Neural cell (in vitro differentiated cells): ENCODE measurements at regions not wholly inside any gene's neighbourhood (a gene's known extent, or its start where the extent isn't known, plus 50 kb on each side); places are given as distances from the start of the nearest gene placed in this dataset.

ENCODE experiments used
- H2AFZ ChIP-seq: fragments of 200-600, 300-800 bp; sonication (generic), shearing (Covaris generic); 2 replicates; pipeline ENCODE4 v1.6.0; 2014; ENCODE audit warnings: low read depth, mild to moderate bottlenecking, antibody characterized with exemption, low read length, moderate library complexity
- H3F3A ChIP-seq: fragments of 200-600 bp; shearing (Covaris generic); 2 replicates; pipeline ENCODE4 v1.6.1; 2016; ENCODE audit warnings: mild to moderate bottlenecking, moderate library complexity, mixed read lengths, antibody characterized with exemption, low read length; ENCODE audit not compliant: insufficient read depth, poor library complexity, severe bottlenecking
- H3K27ac ChIP-seq: fragments of 200-600, 300-800 bp; sonication (generic), shearing (Covaris generic); 2 replicates; pipeline ENCODE4 v1.5.1; 2014; ENCODE audit warnings: mild to moderate bottlenecking, low read length, moderate library complexity
- H3K27me3 ChIP-seq: fragments of 300-800, 200-600 bp; sonication (generic), shearing (Covaris generic); 2 replicates; pipeline ENCODE4 v1.6.0; 2014; ENCODE audit warnings: mild to moderate bottlenecking, low read depth, low read length, moderate library complexity; ENCODE audit not compliant: insufficient read depth
- H3K36me3 ChIP-seq: fragments of 300-800, 200-600 bp; sonication (generic), shearing (Covaris generic); 2 replicates; pipeline ENCODE4 v1.5.1; 2014; ENCODE audit warnings: mild to moderate bottlenecking, antibody characterized with exemption, low read length, moderate library complexity; ENCODE audit not compliant: insufficient read depth
- H3K4me2 ChIP-seq: fragments of 300-800, 200-600 bp; sonication (generic), shearing (Covaris generic); 2 replicates; pipeline ENCODE4 v1.6.0; 2014; ENCODE audit warnings: mild to moderate bottlenecking, low read length
- H3K4me3 ChIP-seq: fragments of 300-800, 200-600 bp; sonication (generic), shearing (Covaris generic); 2 replicates; pipeline ENCODE4 v1.5.1; 2014; ENCODE audit warnings: mild to moderate bottlenecking, low read length, moderate library complexity
- H3K79me2 ChIP-seq: fragments of 200-600 bp; shearing (Covaris generic); replicated peaks from 2 replicates; pipeline ENCODE4 v1.6.0; 2014; ENCODE audit warnings: mild to moderate bottlenecking, low read length, moderate library complexity; ENCODE audit not compliant: insufficient read depth
- H3K9ac ChIP-seq: fragments of 300-800, 200-600 bp; sonication (generic), shearing (Covaris generic); 2 replicates; pipeline ENCODE4 v1.6.1; 2016; ENCODE audit warnings: mild to moderate bottlenecking, low read length, mixed read lengths
- H3K9me2 ChIP-seq: fragments of 200-600 bp; shearing (Covaris generic); 2 replicates; pipeline ENCODE4 v1.6.1; 2016; ENCODE audit warnings: mild to moderate bottlenecking, low read length, mixed read lengths; ENCODE audit not compliant: insufficient read depth
- H3K9me3 ChIP-seq: fragments of 200-600, 300-800 bp; sonication (generic), shearing (Covaris generic); 2 replicates; pipeline ENCODE4 v1.6.1; 2016; ENCODE audit warnings: mild to moderate bottlenecking, mixed run types, low read length, moderate library complexity, mixed read lengths
- H4K20me1 ChIP-seq: fragments of 200-600 bp; shearing (Covaris generic); 2 replicates; pipeline ENCODE4 v1.6.1; 2016; ENCODE audit warnings: mild to moderate bottlenecking, mixed run types; ENCODE audit not compliant: insufficient read depth
- CTCF ChIP-seq: fragments of 450-650 bp; IDR thresholded peaks from 2 replicates; pipeline ENCODE4 v1.5.1; 2014; ENCODE audit warnings: antibody characterized with exemption, mild to moderate bottlenecking, moderate library complexity; ENCODE audit not compliant: poor library complexity, severe bottlenecking
- EP300 ChIP-seq: fragments of 450-650 bp; conservative IDR thresholded peaks from 2 replicates; pipeline ENCODE4 v1.6.1; 2014; ENCODE audit warnings: antibody characterized with exemption, mild to moderate bottlenecking, moderate library complexity; ENCODE audit not compliant: poor library complexity, severe bottlenecking
- EZH2 ChIP-seq: fragments of 200-600, 300-800 bp; shearing (Covaris generic), sonication (generic); IDR thresholded peaks from 2 replicates; pipeline ENCODE4 v1.6.1; 2014; ENCODE audit warnings: antibody characterized with exemption, low read length, borderline replicate concordance, mild to moderate bottlenecking; ENCODE audit not compliant: insufficient read depth, poor library complexity, severe bottlenecking
- MXI1 ChIP-seq: fragments of 450-650 bp; conservative IDR thresholded peaks from 2 replicates; pipeline ENCODE4 v1.6.1; 2014; ENCODE audit warnings: antibody characterized with exemption, mild to moderate bottlenecking; ENCODE audit not compliant: poor library complexity, severe bottlenecking
- POLR2AphosphoS5 ChIP-seq: IDR thresholded peaks from 2 replicates; pipeline ENCODE4 v1.6.1; 2012
- RAD21 ChIP-seq: fragments of 450-650 bp; conservative IDR thresholded peaks from 2 replicates; pipeline ENCODE4 v1.6.1; 2014; ENCODE audit warnings: antibody characterized with exemption, mild to moderate bottlenecking, moderate library complexity
- REST ChIP-seq: IDR thresholded peaks from 2 replicates; pipeline ENCODE4 v1.6.1; 2012; ENCODE audit warnings: borderline replicate concordance
- SMC3 ChIP-seq: fragments of 450-650 bp; conservative IDR thresholded peaks from 2 replicates; pipeline ENCODE4 v1.6.1; 2014; ENCODE audit warnings: antibody characterized with exemption, mild to moderate bottlenecking, moderate library complexity; ENCODE audit not compliant: poor library complexity
- TAF1 ChIP-seq: IDR thresholded peaks from 2 replicates; pipeline ENCODE4 v1.6.1; 2012; ENCODE audit warnings: low read depth

DNA sequence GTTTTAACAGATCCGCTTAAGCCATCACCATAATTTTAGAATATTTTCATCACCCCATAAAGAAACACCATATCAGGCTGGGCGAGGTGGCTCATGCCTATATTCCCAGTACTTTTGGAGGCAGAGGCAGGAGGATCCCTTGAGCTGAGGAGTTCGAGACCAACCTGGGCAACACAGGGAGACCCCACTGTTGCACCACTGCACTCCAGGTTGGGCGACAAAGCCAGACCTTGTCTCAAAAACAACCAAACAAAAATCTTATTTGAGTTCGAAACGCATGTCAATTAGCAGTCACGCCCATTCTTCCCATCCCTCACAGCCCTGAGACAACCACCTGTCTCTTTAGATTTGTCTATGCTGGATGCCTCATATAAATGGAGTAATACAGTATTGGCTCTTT is 119.9 kb downstream of the KLF13 start:
- H2AFZ ChIP-seq: no peak overlapping the region
- TF ChIP-seq EZH2 (no peak), TAF1 (no peak), POLR2AphosphoS5 (no peak), CTCF (no peak), SMC3 (no peak), EP300 (no peak), REST (no peak), RAD21 (no peak), MXI1 (no peak)
- H3K4me2 ChIP-seq: no peak overlapping the region
- no peaks in the 10 kb centered on the region for H3K9me3 ChIP-seq
- H3K36me3 ChIP-seq: no peaks in the 10 kb centered on the region
- H3K27me3 ChIP-seq: no peaks in the 10 kb centered on the region
- H4K20me1 ChIP-seq: no peaks in the 10 kb centered on the region
- H3K79me2 ChIP-seq: no peaks in the 10 kb centered on the region
- no peak overlapping the region for H3K27ac ChIP-seq
- no peaks in the 10 kb centered on the region for H3K9me2 ChIP-seq
- H3F3A ChIP-seq: no peaks in the 10 kb centered on the region
- no peak overlapping the region for H3K9ac ChIP-seq
- H3K4me3 ChIP-seq: no peak overlapping the region

- H3F3A ChIP-seq: no peaks in the 10 kb centered on the region
- H3K4me3 ChIP-seq: no peak overlapping the region
- H2AFZ ChIP-seq: no peak overlapping the region
- H3K9me2 ChIP-seq: no peaks in the 10 kb centered on the region
- no peaks in the 10 kb centered on the region for H3K9me3 ChIP-seq
- H3K79me2 ChIP-seq: no peaks in the 10 kb centered on the region
- no peak overlapping the region for H3K4me2 ChIP-seq
- H3K9ac ChIP-seq: no peak overlapping the region
- H3K27ac ChIP-seq: no peak overlapping the region
- no peaks in the 10 kb centered on the region for H3K27me3 ChIP-seq
- H3K36me3 ChIP-seq: no peaks in the 10 kb centered on the region
- no peaks in the 10 kb centered on the region for H4K20me1 ChIP-seq
- TF ChIP-seq POLR2AphosphoS5 (no peak), EZH2 (no peak), REST (no peak), MXI1 (no peak), TAF1 (no peak), RAD21 (no peak), SMC3 (no peak), CTCF (no peak), EP300 (no peak)
Measured at GRCh38 chr15:31447931-31448634, 121.4 kb downstream of the KLF13 start.
